T-helper 1 cell treated with Interleukin-12 subunit alpha and Interleukin-12 subunit beta and Interleukin-4 antibody, amounts not matched to agents 30 ng/mL and 1 ng/mL, for 36 hours (primary cell): ENCODE measurements at regions not wholly inside any gene's neighbourhood (a gene's known extent, or its start where the extent isn't known, plus 50 kb on each side); places are given as distances from the start of the nearest gene placed in this dataset.
"Not testable (repeated sequence)": the region's sequence is repeated elsewhere in the genome, so short reads cannot be mapped to it uniquely, and the experiment has no call there.

Experiments
- intact Hi-C: fragments of 100-400 bp; cut with micrococcal nuclease; formaldehyde crosslinking; loops from one replicate; pipeline ENCODE4 v1.15.1; 2024

DNA sequence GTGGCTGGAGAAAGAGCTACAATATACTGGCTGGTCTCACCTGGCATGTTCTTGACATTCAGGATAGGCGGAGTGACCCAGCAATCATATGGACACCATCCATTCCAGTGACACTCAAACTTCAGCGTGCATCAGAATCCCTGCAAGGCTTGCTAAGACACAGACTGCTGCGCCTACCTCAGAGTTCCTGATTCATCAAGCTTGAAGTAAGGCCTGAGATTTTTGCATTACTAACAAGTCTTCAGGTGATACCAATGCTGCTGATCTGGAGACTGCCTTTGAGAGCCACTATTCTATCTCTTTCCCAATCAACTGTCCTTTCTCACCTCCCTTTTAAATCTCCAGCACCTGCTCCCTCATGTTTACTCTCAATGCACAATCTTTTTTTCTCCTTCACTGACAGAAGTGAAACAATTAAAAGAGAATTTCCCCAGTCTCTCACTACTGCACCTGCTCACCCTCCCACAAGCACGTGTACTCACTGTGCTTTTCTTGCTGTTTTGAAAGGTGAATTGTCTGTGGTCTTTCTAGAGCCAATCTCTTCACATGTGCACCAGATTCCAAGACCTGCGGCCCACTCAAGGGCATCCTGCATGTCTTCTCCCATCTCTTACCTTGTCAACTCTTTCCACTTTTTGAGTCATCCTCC, 519.2 kb downstream of the TTLL7 start:
- intact Hi-C loops: not testable (repeated sequence)

- intact Hi-C loops: not testable (repeated sequence)
These were observed 520.8 kb downstream of the TTLL7 start for GRCh38 chr1:83478127-83478526.

- intact Hi-C loops: not testable (repeated sequence)
These were observed 522.4 kb downstream of the TTLL7 start for GRCh38 chr1:83476518-83476917.

GRCh38 chr1:83474946-83475345, 524.0 kb downstream of the TTLL7 start:
- intact Hi-C loops: not testable (repeated sequence)

- intact Hi-C loops: not testable (repeated sequence)
These were observed 524.9 kb downstream of the TTLL7 start for GRCh38 chr1:83473986-83474385.

DNA sequence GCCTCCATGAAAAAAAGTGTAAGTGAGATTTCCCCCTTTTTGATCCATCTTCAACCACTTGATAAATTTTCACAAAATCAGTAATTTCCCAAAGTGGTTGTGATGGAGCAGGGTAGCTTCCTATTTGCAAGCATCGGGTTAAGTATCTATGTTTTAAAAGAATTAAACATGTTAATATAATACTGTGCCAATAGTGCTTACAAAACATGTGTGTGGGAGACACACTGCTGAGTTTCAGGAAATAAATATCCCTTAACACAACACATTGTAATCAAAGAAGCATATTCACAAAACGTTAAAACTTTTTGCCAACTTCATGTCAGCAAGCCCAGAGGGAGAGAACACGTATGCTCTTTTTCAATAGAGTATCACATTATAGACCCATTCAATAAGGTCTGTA, 526.9 kb downstream of the TTLL7 start:
- intact Hi-C loops: not testable (repeated sequence)

- intact Hi-C loops: not testable (repeated sequence)
These were observed 527.7 kb downstream of the TTLL7 start for GRCh38 chr1:83471272-83471671.

GRCh38 chr1:83468336-83468735, 530.6 kb downstream of the TTLL7 start:
- intact Hi-C loops: not testable (repeated sequence)

DNA sequence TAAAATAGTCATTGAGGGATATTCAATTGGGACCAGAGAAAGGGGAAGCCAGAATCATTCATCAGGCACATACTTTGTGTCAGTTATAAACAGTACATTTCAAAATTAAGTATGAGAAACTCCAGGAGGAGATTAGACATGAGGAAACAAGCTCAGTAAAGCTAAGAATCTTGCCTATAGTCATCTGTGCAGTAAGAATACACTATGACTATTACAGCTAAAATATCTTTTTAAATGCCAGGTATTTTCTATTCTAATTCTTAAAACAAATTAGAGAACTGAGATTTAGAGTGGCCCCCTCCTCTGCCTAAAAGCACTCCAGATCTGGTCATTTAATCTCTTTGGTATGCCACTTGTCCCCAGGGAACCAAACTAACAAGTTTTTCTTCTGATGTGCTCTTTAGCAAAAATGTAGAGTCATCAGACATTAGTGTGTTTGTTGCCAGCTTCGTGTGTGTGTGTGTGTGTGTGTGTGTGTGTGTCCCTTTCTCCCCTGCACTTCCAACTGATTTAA, 541.1 kb downstream of the TTLL7 start:
- intact Hi-C loops: not testable (repeated sequence)

DNA sequence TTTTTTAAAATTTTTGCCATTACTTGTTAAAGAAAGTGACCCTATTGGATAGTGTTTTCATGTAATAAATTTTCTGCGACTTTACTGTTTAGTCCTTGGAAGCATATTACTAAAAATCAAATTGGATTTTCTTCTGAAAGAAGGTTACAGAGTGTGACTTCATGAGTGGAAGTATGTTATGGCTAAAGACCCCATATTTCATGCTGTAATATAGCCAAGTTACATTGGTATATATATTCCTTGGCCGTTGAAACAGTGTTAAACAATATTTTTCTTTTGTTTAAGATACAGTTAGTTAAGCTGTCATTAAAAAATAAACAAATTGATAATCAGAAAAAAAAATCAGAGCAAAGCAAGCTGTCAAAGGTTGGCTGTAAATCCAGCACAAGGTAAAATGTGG, 541.7 kb downstream of the TTLL7 start:
- intact Hi-C loops: not testable (repeated sequence)

DNA sequence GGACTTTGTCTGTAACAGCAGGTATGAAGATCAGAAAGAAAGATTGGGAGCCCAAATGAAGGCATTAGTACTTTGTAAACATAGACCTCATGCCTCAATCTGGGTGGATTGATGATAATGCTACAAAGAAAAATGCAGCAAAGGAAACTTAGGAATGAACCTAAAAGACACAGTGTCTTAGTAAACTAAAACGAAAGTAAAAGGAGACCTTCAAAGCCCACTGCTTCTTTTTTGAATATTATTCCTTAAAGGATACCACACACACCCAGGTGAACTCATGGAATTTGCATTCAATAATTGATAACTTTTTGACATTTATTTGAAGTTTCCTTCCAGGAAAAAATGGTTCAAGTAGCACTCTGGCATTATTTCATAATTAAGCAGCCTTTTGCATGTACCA, 543.2 kb downstream of the TTLL7 start:
- intact Hi-C loops: not testable (repeated sequence)

DNA sequence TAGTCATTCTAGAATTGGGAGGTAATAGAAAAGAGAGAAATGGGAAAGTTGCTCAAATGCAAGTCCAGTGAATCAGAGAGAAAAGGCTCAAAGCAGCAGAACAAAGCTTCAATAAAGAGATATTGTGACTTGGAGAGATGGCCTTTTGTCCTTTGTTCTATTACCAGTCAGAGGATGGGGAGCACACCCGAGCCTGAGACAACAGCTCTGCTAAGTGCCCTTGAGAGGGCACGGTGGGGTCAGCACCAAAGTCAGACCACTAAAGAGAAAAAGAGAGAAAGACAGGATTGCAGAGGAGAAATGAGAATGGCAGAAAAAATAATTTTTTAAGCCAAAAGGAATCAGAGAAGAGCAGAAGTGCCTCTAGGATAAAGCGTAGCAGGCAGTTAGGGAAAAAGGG, 553.1 kb downstream of the TTLL7 start:
- intact Hi-C loops: not testable (repeated sequence)

- intact Hi-C loops: not testable (repeated sequence)
These were observed 556.5 kb downstream of the TTLL7 start for GRCh38 chr1:83442412-83442811.

GRCh38 chr1:83440586-83440985, 558.3 kb downstream of the TTLL7 start:
- intact Hi-C loops: not testable (repeated sequence)

- intact Hi-C loops: not testable (repeated sequence)
These were observed 558.9 kb downstream of the TTLL7 start for GRCh38 chr1:83440021-83440420.

DNA sequence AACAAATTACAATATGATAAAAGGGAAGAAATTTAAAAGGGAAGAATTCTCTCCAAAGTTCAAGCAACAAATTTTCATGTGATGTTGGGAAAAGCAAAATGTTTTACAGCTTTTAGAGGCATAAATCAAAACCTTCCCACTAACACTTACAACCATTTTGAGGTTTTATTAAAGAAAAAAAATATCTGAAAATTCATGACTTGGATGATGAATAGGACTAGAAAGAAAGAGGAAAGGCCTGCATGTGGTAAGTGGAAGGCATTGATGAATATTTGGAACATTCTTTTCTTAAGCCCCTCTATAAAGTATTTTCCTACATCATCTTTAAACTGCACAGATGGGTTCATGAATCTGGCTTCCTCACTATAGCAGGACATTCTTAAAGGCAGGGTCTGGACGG, 560.6 kb downstream of the TTLL7 start:
- intact Hi-C loops: not testable (repeated sequence)

DNA sequence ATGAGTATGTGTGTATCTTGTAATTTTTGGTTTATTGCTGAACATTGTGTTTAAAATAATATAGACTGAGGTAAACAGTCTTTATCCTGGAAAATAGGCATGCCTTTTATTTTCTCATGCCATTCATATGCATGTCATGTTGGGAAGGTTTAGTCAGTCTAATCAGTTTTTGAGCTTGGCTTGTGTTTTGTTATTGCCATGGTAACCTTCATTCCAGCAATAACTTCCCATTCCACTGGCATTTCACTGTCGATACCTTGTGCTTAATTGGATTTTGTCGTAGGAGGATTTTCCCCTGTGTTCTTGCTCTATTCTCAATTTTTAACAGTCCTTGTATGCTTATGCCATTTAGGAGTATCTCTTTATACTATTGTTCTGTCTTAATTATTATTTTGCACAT, 563.6 kb downstream of the TTLL7 start:
- intact Hi-C loops: not testable (repeated sequence)

DNA sequence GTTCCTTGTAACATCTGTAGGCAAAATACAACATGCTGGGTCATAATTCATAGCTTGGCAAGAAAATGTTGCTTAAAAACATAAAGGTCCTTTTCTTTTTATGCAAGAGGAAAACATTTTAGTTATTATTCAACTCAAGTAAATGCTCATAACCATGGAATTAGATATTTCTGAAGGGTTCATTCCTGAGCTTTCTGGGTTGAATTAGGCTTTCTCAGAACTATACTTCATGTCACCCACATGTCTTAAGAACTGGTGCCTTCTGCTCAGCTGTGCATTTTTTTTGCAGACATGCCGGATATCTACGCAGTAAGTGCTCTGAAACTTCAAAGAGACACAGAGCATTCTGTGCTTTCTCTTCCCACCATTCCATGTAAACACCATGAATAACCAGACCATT, 571.4 kb downstream of the TTLL7 start:
- intact Hi-C loops: not testable (repeated sequence)

DNA sequence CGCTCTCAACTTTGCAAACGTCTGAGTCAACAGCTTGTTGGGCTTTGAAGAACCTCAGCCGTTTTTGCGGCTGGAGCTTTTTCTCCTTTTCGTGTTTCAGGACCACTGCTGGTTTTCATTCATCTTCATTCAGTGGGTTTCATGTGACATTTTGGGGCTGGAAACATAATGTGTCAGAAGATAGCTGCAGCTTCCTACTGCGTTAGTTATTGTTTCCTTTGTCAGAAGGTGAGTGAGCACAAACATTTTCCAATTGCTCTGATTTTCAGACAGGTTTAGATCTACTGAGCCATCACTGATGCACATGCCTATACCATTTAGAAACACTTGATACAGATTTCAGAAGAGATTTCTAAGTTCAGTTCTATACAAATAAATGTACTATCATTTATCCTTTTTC, 575.5 kb downstream of the TTLL7 start:
- intact Hi-C loops: not testable (repeated sequence)

DNA sequence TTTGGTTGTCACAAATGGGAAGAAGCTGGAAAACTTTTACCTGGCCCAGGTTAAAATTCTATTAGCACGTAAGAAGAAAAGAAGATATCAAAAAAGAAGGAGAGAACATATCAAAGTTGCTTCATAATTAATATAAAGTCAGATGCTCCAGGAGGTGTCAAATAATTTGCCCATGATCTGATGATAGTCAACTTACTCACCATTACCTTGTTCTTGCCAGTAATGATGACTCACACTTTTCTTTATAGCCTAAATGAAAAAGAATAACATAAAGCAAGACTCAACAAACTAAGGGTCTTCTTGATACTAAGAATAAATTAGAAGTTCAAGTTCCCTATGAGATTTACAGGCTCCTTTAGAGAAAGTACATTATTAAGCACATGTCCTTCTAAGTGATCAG, 580.4 kb downstream of the TTLL7 start:
- intact Hi-C loops: no loop called here

GRCh38 chr1:83413839-83414107, 585.2 kb downstream of the TTLL7 start:
- intact Hi-C loops: not testable (repeated sequence)

GRCh38 chr1:83410746-83411413, 588.1 kb downstream of the TTLL7 start:
- intact Hi-C loops: not testable (repeated sequence)

- intact Hi-C loops: not testable (repeated sequence)
These were observed 592.1 kb downstream of the TTLL7 start for GRCh38 chr1:83406693-83407371.
